C4-2B (cell line): ENCODE measurements at regions not wholly inside any gene's neighbourhood (a gene's known extent, or its start where the extent isn't known, plus 50 kb on each side); places are given as distances from the start of the nearest gene placed in this dataset.

ENCODE experiments used
- H3K27ac ChIP-seq: fragments of 450-650 bp; 2 replicates; pipeline ENCODE4 v1.5.1; 2017
- CTCF ChIP-seq: fragments of 450-650 bp; conservative IDR thresholded peaks from 2 replicates; pipeline ENCODE4 v1.5.1; 2017; ENCODE audit warnings: mild to moderate bottlenecking
- ZFX ChIP-seq: fragments of 450-650 bp; IDR thresholded peaks from 2 replicates; pipeline ENCODE4 v1.6.1; 2017

GRCh38 chr6:68468244-68468884 is 166.7 kb upstream of the ADGRB3 start:
- TF ChIP-seq ZFX = no peak
- peak; percentile 50 for TF ChIP-seq CTCF
- no peak overlapping the region for H3K27ac ChIP-seq

DNA sequence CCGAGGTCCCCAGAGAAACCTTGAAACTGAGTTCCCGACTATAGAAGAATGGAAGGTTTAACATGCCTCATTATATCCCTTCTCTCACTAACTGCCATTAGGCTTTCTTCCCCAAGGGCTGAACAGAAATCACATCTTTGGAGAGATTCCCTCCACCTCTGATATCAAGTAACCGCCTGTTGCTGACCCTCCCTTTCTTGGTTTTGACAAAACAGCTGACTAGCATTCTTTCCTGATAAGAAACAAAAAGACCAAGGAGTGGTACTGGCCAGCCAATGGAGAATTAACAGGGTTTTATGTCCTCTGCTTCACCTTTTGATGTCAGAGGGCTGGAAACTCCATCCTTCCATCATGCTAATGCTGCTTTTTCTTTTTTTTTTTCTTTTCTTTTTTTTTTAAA is 176.6 kb upstream of the ADGRB3 start:
- no peak for TF ChIP-seq ZFX
- TF ChIP-seq CTCF = no peak
- H3K27ac ChIP-seq = no peak overlapping the region

DNA sequence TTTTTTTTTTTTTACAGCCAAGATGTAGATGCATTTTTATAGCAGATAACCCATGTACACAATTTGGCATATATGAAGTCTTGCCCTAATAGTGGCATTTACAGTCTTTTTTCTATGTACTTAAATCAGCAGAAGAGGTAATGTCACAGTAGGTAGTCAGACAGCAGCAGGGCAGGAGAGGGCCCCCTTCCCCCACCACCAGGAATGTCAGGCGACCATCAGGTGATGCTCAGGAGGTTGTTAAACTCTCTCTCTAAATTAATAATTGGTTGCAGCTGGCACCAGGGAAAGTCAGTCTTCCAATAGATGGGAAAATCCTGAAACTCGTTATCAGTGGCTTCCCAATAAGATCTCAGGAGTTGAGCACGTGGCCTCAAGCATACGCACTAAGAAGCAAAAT is 188.0 kb upstream of the ADGRB3 start:
- TF ChIP-seq ZFX (no peak), CTCF (no peak)
- no peak overlapping the region for H3K27ac ChIP-seq

DNA sequence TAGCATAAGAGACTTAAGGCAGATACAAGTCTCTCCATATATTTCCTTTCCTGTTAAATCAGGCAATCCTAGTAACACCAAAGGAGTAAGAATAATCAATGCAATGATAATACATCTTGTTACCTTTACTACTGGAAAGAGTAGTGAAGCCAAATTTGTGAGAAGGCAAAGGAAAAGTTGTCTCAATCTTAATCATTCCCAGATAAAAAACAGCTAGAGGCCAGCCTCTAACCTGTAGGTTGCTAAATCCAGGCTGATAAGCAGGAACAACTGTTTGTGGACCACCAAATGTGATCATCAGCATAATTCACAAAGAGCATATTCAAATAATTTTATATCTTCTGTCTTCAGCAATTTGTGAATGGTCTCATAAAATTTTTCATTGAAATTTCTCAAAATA is 189.2 kb upstream of the ADGRB3 start:
- TF ChIP-seq ZFX (no peak), CTCF (no peak)
- no peak overlapping the region for H3K27ac ChIP-seq

GRCh38 chr6:68443704-68444103 is 191.4 kb upstream of the ADGRB3 start:
- TF ChIP-seq ZFX (no peak), CTCF (no peak; the same call in 1 of the 2 replicates)
- no peak overlapping the region for H3K27ac ChIP-seq

- no peak overlapping the region for H3K27ac ChIP-seq
Observed at GRCh38 chr6:68427630-68428029, 207.5 kb upstream of the ADGRB3 start.

GRCh38 chr6:68410021-68410420 is 225.1 kb upstream of the ADGRB3 start:
- TF ChIP-seq ZFX (no peak), CTCF (no peak)
- H3K27ac ChIP-seq = no peak overlapping the region

More at GRCh38 chr6:68427630-68428029, 207.5 kb upstream of the ADGRB3 start:
- TF ChIP-seq ZFX = no peak
- TF ChIP-seq CTCF = no peak
